ENCODE measurements at regions not wholly inside any gene's neighbourhood (a gene's known extent, or its start where the extent isn't known, plus 50 kb on each side); places are given as distances from the start of the nearest gene placed in this dataset.
"Not testable (repeated sequence)": the region's sequence is repeated elsewhere in the genome, so short reads cannot be mapped to it uniquely, and the experiment has no call there.

- TF ChIP-seq CTCF (conservative IDR thresholded peaks at IDR 0.05; ENCODE audit: low read length) (no peak), EZH2phosphoT487 (IDR thresholded peaks at IDR 0.05; ENCODE audit: borderline replicate concordance) (no peak)
- Histone ChIP-seq H3K79me2 (ENCODE audit: insufficient read depth, low read length) (no peaks in the 10 kb centered on the region), H3K36me3 (ENCODE audit: insufficient read depth, low read length) (no peaks in the 10 kb centered on the region), H3K4me2 (ENCODE audit: low read depth, low read length, poor library complexity, severe bottlenecking) (no peak overlapping the region), H4K20me1 (ENCODE audit: insufficient read depth, low read length, poor library complexity, severe bottlenecking) (no peaks in the 10 kb centered on the region), H3K9me2 (replicated peaks; ENCODE audit: low read depth, low read length) (no peaks in the 10 kb centered on the region), H3K27me3 (ENCODE audit: insufficient read depth, low read length, poor library complexity, severe bottlenecking) (no peaks in the 10 kb centered on the region), H3K9me3 (ENCODE audit: insufficient read depth, low read depth, low read length) (no peaks in the 10 kb centered on the region), H3K4me3 (ENCODE audit: low read length, poor library complexity, severe bottlenecking) (no peak overlapping the region), H2AFZ (ENCODE audit: low read length) (no peak overlapping the region), H3K9ac (ENCODE audit: low read depth, low read length, poor library complexity, severe bottlenecking) (no peak overlapping the region), H3F3A (ENCODE audit: low read depth) (no peaks in the 10 kb centered on the region), H3K4me1 (ENCODE audit: insufficient read depth, low read length, poor library complexity, severe bottlenecking) (no peaks in the 10 kb centered on the region)
These were observed 96.4 kb upstream of the SMAD3 start for GRCh38 chr15:66968806-66969596.

- not testable (repeated sequence) for H3K9me2 ChIP-seq (replicated peaks; ENCODE audit: low read depth, low read length); H3F3A ChIP-seq (ENCODE audit: low read depth); H3K4me1 ChIP-seq (ENCODE audit: insufficient read depth, low read length, poor library complexity, severe bottlenecking); H3K4me2 ChIP-seq (ENCODE audit: low read depth, low read length, poor library complexity, severe bottlenecking); H3K36me3 ChIP-seq (ENCODE audit: insufficient read depth, low read length); H3K27me3 ChIP-seq (ENCODE audit: insufficient read depth, low read length, poor library complexity, severe bottlenecking); H3K9me3 ChIP-seq (ENCODE audit: insufficient read depth, low read depth, low read length); H3K9ac ChIP-seq (ENCODE audit: low read depth, low read length, poor library complexity, severe bottlenecking); H2AFZ ChIP-seq (ENCODE audit: low read length); H3K4me3 ChIP-seq (ENCODE audit: low read length, poor library complexity, severe bottlenecking); H4K20me1 ChIP-seq (ENCODE audit: insufficient read depth, low read length, poor library complexity, severe bottlenecking); H3K79me2 ChIP-seq (ENCODE audit: insufficient read depth, low read length)
These were observed 91.3 kb upstream of the SMAD3 start for GRCh38 chr15:66974131-66974530.

GRCh38 chr15:66976106-66976640 is 89.2 kb upstream of the SMAD3 start:
- not testable (repeated sequence) for H3F3A ChIP-seq (ENCODE audit: low read depth); H2AFZ ChIP-seq (ENCODE audit: low read length); H3K36me3 ChIP-seq (ENCODE audit: insufficient read depth, low read length); H3K9ac ChIP-seq (ENCODE audit: low read depth, low read length, poor library complexity, severe bottlenecking); H3K9me3 ChIP-seq (ENCODE audit: insufficient read depth, low read depth, low read length); H3K4me2 ChIP-seq (ENCODE audit: low read depth, low read length, poor library complexity, severe bottlenecking); H4K20me1 ChIP-seq (ENCODE audit: insufficient read depth, low read length, poor library complexity, severe bottlenecking); H3K4me3 ChIP-seq (ENCODE audit: low read length, poor library complexity, severe bottlenecking); H3K4me1 ChIP-seq (ENCODE audit: insufficient read depth, low read length, poor library complexity, severe bottlenecking); H3K79me2 ChIP-seq (ENCODE audit: insufficient read depth, low read length); H3K27me3 ChIP-seq (ENCODE audit: insufficient read depth, low read length, poor library complexity, severe bottlenecking); H3K9me2 ChIP-seq (replicated peaks; ENCODE audit: low read depth, low read length)

- H3K4me3 ChIP-seq (ENCODE audit: low read length, poor library complexity, severe bottlenecking); H3K9ac ChIP-seq (ENCODE audit: low read depth, low read length, poor library complexity, severe bottlenecking); H3K36me3 ChIP-seq (ENCODE audit: insufficient read depth, low read length); H4K20me1 ChIP-seq (ENCODE audit: insufficient read depth, low read length, poor library complexity, severe bottlenecking); H3K4me1 ChIP-seq (ENCODE audit: insufficient read depth, low read length, poor library complexity, severe bottlenecking); H2AFZ ChIP-seq (ENCODE audit: low read length); H3K9me2 ChIP-seq (replicated peaks; ENCODE audit: low read depth, low read length); H3F3A ChIP-seq (ENCODE audit: low read depth); H3K27me3 ChIP-seq (ENCODE audit: insufficient read depth, low read length, poor library complexity, severe bottlenecking); H3K4me2 ChIP-seq (ENCODE audit: low read depth, low read length, poor library complexity, severe bottlenecking); H3K79me2 ChIP-seq (ENCODE audit: insufficient read depth, low read length); H3K9me3 ChIP-seq (ENCODE audit: insufficient read depth, low read depth, low read length): not testable (repeated sequence)
These were observed 85.1 kb upstream of the SMAD3 start for GRCh38 chr15:66980326-66980725.
